H9 (cell line): ENCODE measurements at regions not wholly inside any gene's neighbourhood (a gene's known extent, or its start where the extent isn't known, plus 50 kb on each side); places are given as distances from the start of the nearest gene placed in this dataset.

Source experiments
- DNase-seq: peaks from one replicate; pipeline ENCODE4 v3.0.0-alpha.2; 2017
- H2AFZ ChIP-seq: one replicate; pipeline ENCODE4 v1.6.1; 2013; ENCODE audit warnings: mild to moderate bottlenecking, low read length, control low read depth, moderate library complexity
- H2AK5ac ChIP-seq: 2 replicates; pipeline ENCODE4 v1.6.1; 2013; ENCODE audit warnings: low read length, control low read depth, mixed read lengths; ENCODE audit not compliant: insufficient read length
- H2BK120ac ChIP-seq: one replicate; pipeline ENCODE4 v1.6.1; 2013; ENCODE audit warnings: low read depth, mild to moderate bottlenecking, low read length, control low read depth, inconsistent platforms; ENCODE audit not compliant: poor library complexity, severe bottlenecking
- H2BK12ac ChIP-seq: 2 replicates; pipeline ENCODE4 v1.6.1; 2013; ENCODE audit warnings: low read length, control low read depth, mixed read lengths, low read depth; ENCODE audit not compliant: insufficient read length
- H2BK15ac ChIP-seq: 2 replicates; pipeline ENCODE4 v1.6.1; 2013; ENCODE audit warnings: low read depth, low read length, control low read depth
- H2BK20ac ChIP-seq: one replicate; pipeline ENCODE4 v1.6.1; 2013; ENCODE audit warnings: low read depth, mild to moderate bottlenecking, low read length, control low read depth, inconsistent platforms; ENCODE audit not compliant: poor library complexity, severe bottlenecking
- H2BK5ac ChIP-seq: 2 replicates; pipeline ENCODE4 v1.6.1; 2013; ENCODE audit warnings: low read length, control low read depth, mixed read lengths; ENCODE audit not compliant: insufficient read length
- H3K14ac ChIP-seq: 2 replicates; pipeline ENCODE4 v1.6.1; 2013; ENCODE audit warnings: low read length, control low read depth; ENCODE audit not compliant: insufficient read depth
- H3K18ac ChIP-seq: 2 replicates; pipeline ENCODE4 v1.6.1; 2013; ENCODE audit warnings: low read depth, mild to moderate bottlenecking, mixed read lengths, low read length, control low read depth; ENCODE audit not compliant: insufficient read length
- H3K23ac ChIP-seq: 2 replicates; pipeline ENCODE4 v1.6.1; 2013; ENCODE audit warnings: low read length, control low read depth, mixed read lengths, low read depth; ENCODE audit not compliant: insufficient read length
- H3K23me2 ChIP-seq: 2 replicates; pipeline ENCODE4 v1.6.1; 2013; ENCODE audit warnings: low read depth, mild to moderate bottlenecking, mixed read lengths, low read length, control low read depth; ENCODE audit not compliant: insufficient read length, poor library complexity, severe bottlenecking
- H3K27ac ChIP-seq: 2 replicates; pipeline ENCODE4 v1.5.1; 2013; ENCODE audit warnings: low read length, control low read depth, mixed read lengths, low read depth; ENCODE audit not compliant: insufficient read length
- H3K27me3 ChIP-seq: 2 replicates; pipeline ENCODE4 v1.6.1; 2013; ENCODE audit warnings: low read length, control low read depth, inconsistent platforms; ENCODE audit not compliant: insufficient read depth
- H3K4ac ChIP-seq: 2 replicates; pipeline ENCODE4 v1.6.1; 2013; ENCODE audit warnings: low read depth, mild to moderate bottlenecking, control low read depth, inconsistent platforms, low read length, moderate library complexity
- H3K4me1 ChIP-seq: 2 replicates; pipeline ENCODE4 v1.6.1; 2013; ENCODE audit warnings: low read length, control low read depth, inconsistent platforms; ENCODE audit not compliant: insufficient read depth
- H3K4me2 ChIP-seq: 2 replicates; pipeline ENCODE4 v1.6.1; 2013; ENCODE audit warnings: low read length, control low read depth, mixed read lengths; ENCODE audit not compliant: insufficient read length, insufficient read depth
- H3K56ac ChIP-seq: 2 replicates; pipeline ENCODE4 v1.6.1; 2013; ENCODE audit warnings: low read depth, mild to moderate bottlenecking, mixed read lengths, low read length, control low read depth; ENCODE audit not compliant: insufficient read length
- H3K79me1 ChIP-seq: 2 replicates; pipeline ENCODE4 v1.6.1; 2013; ENCODE audit warnings: low read depth, mild to moderate bottlenecking, moderate library complexity, low read length, control low read depth, inconsistent platforms; ENCODE audit not compliant: insufficient read depth, poor library complexity, severe bottlenecking
- H3K79me2 ChIP-seq: 2 replicates; pipeline ENCODE4 v1.6.1; 2013; ENCODE audit warnings: low read length, control low read depth, inconsistent platforms; ENCODE audit not compliant: insufficient read depth
- H3K9ac ChIP-seq: 2 replicates; pipeline ENCODE4 v1.6.1; 2013; ENCODE audit warnings: low read length, control low read depth, mixed read lengths; ENCODE audit not compliant: insufficient read length; ENCODE audit errors: extremely low read depth
- H3K9me3 ChIP-seq: one replicate; pipeline ENCODE4 v1.6.1; 2013; ENCODE audit warnings: low read depth, low read length, inconsistent platforms; ENCODE audit not compliant: control insufficient read depth
- H3T11ph ChIP-seq: one replicate; pipeline ENCODE4 v1.6.1; 2013; ENCODE audit warnings: mild to moderate bottlenecking, low read length, control low read depth, inconsistent platforms
- H4K20me1 ChIP-seq: one replicate; pipeline ENCODE4 v1.6.1; 2013; ENCODE audit not compliant: control insufficient read depth, insufficient read length, insufficient read depth
- H4K5ac ChIP-seq: 2 replicates; pipeline ENCODE4 v1.6.1; 2013; ENCODE audit warnings: low read depth, mild to moderate bottlenecking, mixed read lengths, low read length, control low read depth; ENCODE audit not compliant: insufficient read length
- H4K8ac ChIP-seq: replicated peaks from 2 replicates; pipeline ENCODE4 v1.6.1; 2013; ENCODE audit warnings: low read length, control low read depth, mixed read lengths, low read depth; ENCODE audit not compliant: insufficient read length
- H4K91ac ChIP-seq: 2 replicates; pipeline ENCODE4 v1.6.1; 2013; ENCODE audit warnings: low read depth, mild to moderate bottlenecking, moderate library complexity, mixed read lengths, low read length, control low read depth; ENCODE audit not compliant: insufficient read length
- H3K27ac Mint-ChIP-seq, 3 experiments: 2 replicates in 2 of 3; 3 replicates in 1 of 3; pipeline ENCODE4 v1.8.0; 2020 to 2021; ENCODE audit warnings: mixed read lengths in 3 of 3, mild to moderate bottlenecking in 1 of 3, moderate library complexity in 1 of 3
- H3K27me3 Mint-ChIP-seq: 2 replicates; pipeline ENCODE4 v1.8.0; 2021; ENCODE audit warnings: low read depth, mild to moderate bottlenecking, moderate library complexity, mixed read lengths
- H3K36me3 Mint-ChIP-seq, 3 experiments: 2 replicates in 2 of 3; 3 replicates in 1 of 3; pipeline ENCODE4 v1.8.0; 2020 to 2021; ENCODE audit warnings: low read depth in 3 of 3, mixed read lengths in 3 of 3; ENCODE audit not compliant: insufficient read depth in 1 of 3
- H3K4me1 Mint-ChIP-seq, 2 experiments: 2 replicates each; pipeline ENCODE4 v1.8.0; 2020; ENCODE audit warnings: mixed read lengths in 2 of 2
- H3K4me3 Mint-ChIP-seq, 2 experiments: 2 replicates in 1 of 2; 3 replicates in 1 of 2; pipeline ENCODE4 v1.8.0; 2020 to 2021; ENCODE audit warnings: mild to moderate bottlenecking in 2 of 2, mixed read lengths in 2 of 2, moderate library complexity in 1 of 2
- H3K9me3 Mint-ChIP-seq, 2 experiments: 2 replicates in 1 of 2; 3 replicates in 1 of 2; pipeline ENCODE4 v1.8.0; 2020; ENCODE audit warnings: mild to moderate bottlenecking in 2 of 2, mixed read lengths in 2 of 2, moderate library complexity in 1 of 2
- WGBS: extraction: QIAGEN DNeasy Blood & Tissue Kit; methylation state at CpG from one replicate; pipeline ENCODE4 v1.1.7; 2013; ENCODE audit warnings: missing lambda C conversion rate, low lambda C conversion rate, mixed read lengths; ENCODE audit not compliant: insufficient read length; ENCODE audit errors: extremely low coverage; 5-methylcytosine and 5-hydroxymethylcytosine counted together
- TF ChIP-seq, protein P1 (sequence below): fragments of 200-600 bp; sonication (generic); conservative IDR thresholded peaks from 3 replicates; pipeline ENCODE4 v1.8.0; 2021; ENCODE audit warnings: antibody characterized with exemption, mild to moderate bottlenecking

DNA sequence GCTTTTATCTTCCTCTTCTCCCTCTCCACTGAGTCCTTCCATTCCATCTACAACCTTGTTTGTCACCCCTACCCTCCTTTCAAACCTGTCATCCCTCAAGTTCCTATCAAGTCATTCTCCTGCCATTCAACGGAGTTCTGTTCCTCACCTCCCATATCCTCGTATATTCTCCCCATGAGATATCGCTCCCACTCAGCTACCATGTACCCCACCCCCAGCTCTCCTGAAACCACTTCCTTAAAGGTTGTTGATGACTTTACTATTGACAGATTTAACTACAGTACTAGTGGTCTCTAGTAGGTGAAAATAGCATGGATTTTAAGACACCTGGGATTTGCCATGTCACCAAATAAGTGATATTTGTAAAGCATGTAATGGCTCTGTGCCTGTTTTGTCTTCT is 107.4 kb upstream of the BARHL2 start:
- Mint-ChIP-seq H3K36me3 (no peaks in the 10 kb centered on the region), H3K4me1 (no peaks in the 10 kb centered on the region; a peak in 1 of 4 replicates), H3K9me3 (no peaks in the 10 kb centered on the region), H3K4me3 (no peak overlapping the region), H3K27me3 (peaks cover 31% of the 10 kb centered on the region), H3K27ac (no peak overlapping the region)
- TF ChIP-seq, protein P1, sequence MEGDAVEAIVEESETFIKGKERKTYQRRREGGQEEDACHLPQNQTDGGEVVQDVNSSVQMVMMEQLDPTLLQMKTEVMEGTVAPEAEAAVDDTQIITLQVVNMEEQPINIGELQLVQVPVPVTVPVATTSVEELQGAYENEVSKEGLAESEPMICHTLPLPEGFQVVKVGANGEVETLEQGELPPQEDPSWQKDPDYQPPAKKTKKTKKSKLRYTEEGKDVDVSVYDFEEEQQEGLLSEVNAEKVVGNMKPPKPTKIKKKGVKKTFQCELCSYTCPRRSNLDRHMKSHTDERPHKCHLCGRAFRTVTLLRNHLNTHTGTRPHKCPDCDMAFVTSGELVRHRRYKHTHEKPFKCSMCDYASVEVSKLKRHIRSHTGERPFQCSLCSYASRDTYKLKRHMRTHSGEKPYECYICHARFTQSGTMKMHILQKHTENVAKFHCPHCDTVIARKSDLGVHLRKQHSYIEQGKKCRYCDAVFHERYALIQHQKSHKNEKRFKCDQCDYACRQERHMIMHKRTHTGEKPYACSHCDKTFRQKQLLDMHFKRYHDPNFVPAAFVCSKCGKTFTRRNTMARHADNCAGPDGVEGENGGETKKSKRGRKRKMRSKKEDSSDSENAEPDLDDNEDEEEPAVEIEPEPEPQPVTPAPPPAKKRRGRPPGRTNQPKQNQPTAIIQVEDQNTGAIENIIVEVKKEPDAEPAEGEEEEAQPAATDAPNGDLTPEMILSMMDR, result no peak
- Histone ChIP-seq H3K18ac (no peak overlapping the region), H3T11ph (no peak overlapping the region), H3K56ac (no peak overlapping the region), H3K9me3 (no peaks in the 10 kb centered on the region), H2BK20ac (no peak overlapping the region), H4K20me1 (no peaks in the 10 kb centered on the region), H2BK5ac (no peak overlapping the region), H3K79me1 (no peaks in the 10 kb centered on the region), H3K9ac (no peak overlapping the region), H2AFZ (no peak overlapping the region), H3K27me3 (peaks cover 4% of the 10 kb centered on the region; the same call in 1 of the 2 replicates), H3K14ac (no peak overlapping the region), H3K4me1 (no peaks in the 10 kb centered on the region), H3K27ac (no peak overlapping the region), H4K8ac (no peak overlapping the region), H3K4ac (no peak overlapping the region), H3K23me2 (no peaks in the 10 kb centered on the region), H4K5ac (no peak overlapping the region), H4K91ac (no peak overlapping the region), H3K79me2 (0 out of 2 replicates have a peak, but pooled peaks cover 2% of the 10 kb centered on the region), H3K4me2 (no peak overlapping the region), H3K23ac (no peak overlapping the region), H2BK12ac (no peak overlapping the region), H2BK120ac (no peak overlapping the region), H2AK5ac (no peak overlapping the region), H2BK15ac (no peak overlapping the region)
- no CpG with 5 or more reads among the region's 3 CpGs for WGBS
- no peak for DNase-seq
